T-helper 2 cell treated with Interferon-gamma antibody and Interleukin-4, amounts not matched to agents 5 μg/mL and 100 μg/mL, for 36 hours (primary cell): ENCODE measurements at regions not wholly inside any gene's neighbourhood (a gene's known extent, or its start where the extent isn't known, plus 50 kb on each side); places are given as distances from the start of the nearest gene placed in this dataset.

Experiments
- DNase-seq: peaks from one replicate; pipeline ENCODE4 v3.0.0; 2021; ENCODE audit warnings: low spot score
- H3K27ac Mint-ChIP-seq: one replicate; pipeline ENCODE4 v1.8.0; 2021; ENCODE audit warnings: mild to moderate bottlenecking, mixed read lengths
- H3K27me3 Mint-ChIP-seq: one replicate; pipeline ENCODE4 v1.8.0; 2021; ENCODE audit warnings: low read depth, mixed read lengths
- H3K36me3 Mint-ChIP-seq: one replicate; pipeline ENCODE4 v1.8.0; 2021; ENCODE audit warnings: low read depth, mixed read lengths
- H3K4me1 Mint-ChIP-seq: one replicate; pipeline ENCODE4 v1.8.0; 2021; ENCODE audit warnings: low read depth, mixed read lengths
- H3K4me3 Mint-ChIP-seq: one replicate; pipeline ENCODE4 v1.8.0; 2022; ENCODE audit warnings: mild to moderate bottlenecking, moderate library complexity, mixed read lengths
- H3K9me3 Mint-ChIP-seq: one replicate; pipeline ENCODE4 v1.8.0; 2021; ENCODE audit warnings: mixed read lengths

DNA sequence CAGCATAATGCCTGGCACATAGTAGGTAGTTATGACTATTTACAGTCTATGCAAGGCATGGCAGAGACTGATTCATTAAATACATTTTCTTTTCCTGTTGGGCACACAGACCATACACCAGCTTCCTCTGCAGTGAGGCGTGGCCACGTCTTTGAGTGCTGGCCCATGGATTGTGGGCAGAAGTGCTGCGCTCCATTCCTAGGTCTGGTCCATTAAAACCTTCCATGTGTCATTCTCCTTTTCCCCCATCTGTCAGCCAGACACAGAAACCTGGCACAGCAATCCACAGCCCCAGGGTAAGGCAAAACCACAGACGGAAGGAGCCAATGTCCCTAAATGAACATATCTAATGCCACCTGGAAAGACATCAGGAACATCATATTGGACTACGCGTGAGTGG is 141.9 kb downstream of the TTC32 start:
- Mint-ChIP-seq H3K27me3 (no peaks in the 10 kb centered on the region), H3K4me1 (no peaks in the 10 kb centered on the region), H3K27ac (no peak overlapping the region), H3K36me3 (no peaks in the 10 kb centered on the region), H3K4me3 (no peak overlapping the region), H3K9me3 (no peaks in the 10 kb centered on the region)
- DNase-seq, result no peak

DNA sequence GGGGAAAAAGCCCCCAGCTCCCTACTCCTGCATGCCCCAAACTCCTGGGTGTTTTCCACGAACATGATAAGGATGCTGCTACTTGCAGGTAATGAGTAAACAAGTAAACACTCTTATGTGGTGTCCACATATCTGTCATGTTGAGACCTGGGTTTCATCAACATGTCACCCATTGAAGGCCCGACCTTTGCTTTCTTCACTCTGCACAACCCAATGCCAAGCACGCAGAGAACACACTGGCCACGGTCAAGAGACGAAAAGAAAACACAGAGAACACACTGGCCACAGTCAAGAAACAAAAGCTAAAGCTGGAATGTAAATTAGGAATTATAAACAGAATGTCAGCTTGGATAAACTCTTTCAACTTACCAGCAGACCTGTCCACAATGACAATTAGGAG is 143.1 kb downstream of the TTC32 start:
- DNase-seq, result no peak
- Mint-ChIP-seq H3K4me3 (no peak overlapping the region), H3K9me3 (no peaks in the 10 kb centered on the region), H3K36me3 (no peaks in the 10 kb centered on the region), H3K4me1 (no peaks in the 10 kb centered on the region), H3K27ac (no peak overlapping the region), H3K27me3 (no peaks in the 10 kb centered on the region)

GRCh38 chr2:19757586-19757985 is 144.2 kb downstream of the TTC32 start:
- DNase-seq, result no peak
- Mint-ChIP-seq H3K27me3 (no peaks in the 10 kb centered on the region), H3K27ac (no peak overlapping the region), H3K36me3 (no peaks in the 10 kb centered on the region), H3K4me3 (no peak overlapping the region), H3K9me3 (no peaks in the 10 kb centered on the region), H3K4me1 (no peaks in the 10 kb centered on the region)

DNA sequence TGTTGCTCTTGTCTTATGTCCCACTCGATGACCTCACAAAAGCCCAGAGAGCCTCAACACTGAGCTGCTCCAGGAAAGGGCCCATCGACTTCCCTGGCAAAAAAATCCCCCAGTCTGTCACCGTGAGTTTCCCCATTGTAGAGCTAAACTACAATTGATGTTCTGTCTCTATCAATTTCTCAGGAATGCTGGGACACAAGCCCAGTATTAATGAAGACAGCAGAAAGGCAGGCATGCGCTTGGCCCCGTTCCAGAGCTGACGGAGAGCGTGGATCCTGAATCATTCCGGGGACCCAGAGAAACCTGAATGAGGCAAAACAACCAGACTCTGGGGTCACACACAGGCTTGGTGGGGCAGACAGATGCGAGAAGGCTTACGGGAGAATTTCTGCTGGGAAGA is 146.9 kb downstream of the TTC32 start:
- Mint-ChIP-seq H3K36me3 (no peaks in the 10 kb centered on the region), H3K9me3 (no peaks in the 10 kb centered on the region), H3K4me1 (no peaks in the 10 kb centered on the region), H3K27me3 (peaks cover 2% of the 10 kb centered on the region), H3K4me3 (no peak overlapping the region), H3K27ac (no peak overlapping the region)
- no peak for DNase-seq

- H3K4me1 Mint-ChIP-seq, result no peaks in the 10 kb centered on the region
- DNase-seq, result no peak
- H3K4me3 Mint-ChIP-seq, result no peak overlapping the region
Measured at GRCh38 chr2:19753818-19754217, 148.0 kb downstream of the TTC32 start.

GRCh38 chr2:19753314-19753713 is 148.5 kb downstream of the TTC32 start:
- H3K4me1 Mint-ChIP-seq, result no peaks in the 10 kb centered on the region
- H3K27ac Mint-ChIP-seq, result no peak overlapping the region
- H3K36me3 Mint-ChIP-seq, result no peaks in the 10 kb centered on the region
- H3K9me3 Mint-ChIP-seq, result no peaks in the 10 kb centered on the region
- peaks cover 2% of the 10 kb centered on the region for H3K27me3 Mint-ChIP-seq
- no peak overlapping the region for H3K4me3 Mint-ChIP-seq
- DNase-seq, result no peak

More at GRCh38 chr2:19753818-19754217, 148.0 kb downstream of the TTC32 start:
- peaks cover 2% of the 10 kb centered on the region for H3K27me3 Mint-ChIP-seq
- no peak overlapping the region for H3K27ac Mint-ChIP-seq
- no peaks in the 10 kb centered on the region for H3K9me3 Mint-ChIP-seq
- no peaks in the 10 kb centered on the region for H3K36me3 Mint-ChIP-seq

GRCh38 chr2:19752500-19752899 is 149.3 kb downstream of the TTC32 start:
- Mint-ChIP-seq H3K36me3 (no peaks in the 10 kb centered on the region), H3K4me1 (no peaks in the 10 kb centered on the region), H3K4me3 (no peak overlapping the region), H3K27me3 (peaks cover 2% of the 10 kb centered on the region), H3K27ac (no peak overlapping the region), H3K9me3 (no peaks in the 10 kb centered on the region)
- DNase-seq, result no peak

DNA sequence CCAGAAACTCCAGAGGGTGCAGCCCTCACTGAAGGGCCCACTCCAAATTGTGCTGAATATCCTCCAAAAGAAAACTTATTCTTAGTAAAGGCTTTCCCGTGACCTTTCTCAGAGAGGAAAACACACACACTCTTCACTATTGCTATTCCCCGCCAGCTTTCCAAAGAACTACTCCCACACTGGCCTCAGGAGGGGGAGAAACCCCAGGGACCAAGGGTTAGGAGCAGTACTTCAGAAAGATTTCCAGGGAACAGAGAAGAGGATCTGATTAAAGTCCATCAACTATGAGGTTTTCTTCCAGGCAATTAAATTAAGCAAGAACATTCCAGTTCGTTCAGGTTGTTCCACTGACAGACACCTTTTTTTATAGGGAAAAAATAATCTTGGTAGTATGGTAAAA is 150.2 kb downstream of the TTC32 start:
- no peak overlapping the region for H3K4me3 Mint-ChIP-seq
- peaks cover 2% of the 10 kb centered on the region for H3K27me3 Mint-ChIP-seq
- no peaks in the 10 kb centered on the region for H3K4me1 Mint-ChIP-seq
- no peaks in the 10 kb centered on the region for H3K36me3 Mint-ChIP-seq
- no peak overlapping the region for H3K27ac Mint-ChIP-seq
- no peaks in the 10 kb centered on the region for H3K9me3 Mint-ChIP-seq
- no peak for DNase-seq

DNA sequence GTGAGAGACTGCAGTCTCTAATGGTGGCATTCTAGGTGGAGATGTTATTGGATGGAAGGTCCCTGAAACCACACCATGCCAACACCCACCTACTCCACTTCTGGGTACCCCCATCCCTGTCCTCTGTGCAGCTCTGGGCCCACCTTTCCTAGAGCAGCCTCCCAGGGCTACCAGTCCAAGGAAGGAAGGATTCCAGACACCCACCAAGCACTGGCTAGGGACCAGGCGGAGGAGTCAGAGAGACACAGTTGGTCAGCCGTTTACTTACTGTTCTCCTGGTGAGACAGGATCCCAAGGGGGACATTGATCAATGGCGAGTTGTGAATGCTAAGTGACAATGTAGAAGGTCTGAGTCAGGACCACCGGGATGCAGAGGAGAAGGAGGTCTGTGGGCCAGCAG is 151.6 kb downstream of the TTC32 start:
- no peak for DNase-seq
- peaks cover 2% of the 10 kb centered on the region for H3K27me3 Mint-ChIP-seq

DNA sequence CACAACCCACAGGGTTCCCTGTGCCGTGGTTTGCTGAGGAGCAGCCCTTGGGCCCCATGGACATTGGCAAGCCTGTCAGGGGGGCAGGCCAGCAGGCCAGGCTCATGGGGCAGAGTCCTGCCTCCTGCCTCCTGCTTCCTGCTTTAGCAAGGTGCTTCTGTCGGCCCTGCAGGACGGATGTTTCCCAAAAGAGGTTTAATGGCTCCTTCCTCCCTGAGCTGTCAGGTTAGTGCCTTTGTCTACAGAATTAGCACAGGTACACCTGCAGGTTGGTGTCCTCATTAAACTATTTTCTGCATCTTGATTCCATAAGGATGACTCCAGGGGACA is 152.3 kb downstream of the TTC32 start:
- DNase-seq, result no peak
- no peaks in the 10 kb centered on the region for H3K36me3 Mint-ChIP-seq
- H3K27ac Mint-ChIP-seq, result no peak overlapping the region
- peaks cover 2% of the 10 kb centered on the region for H3K27me3 Mint-ChIP-seq
- no peaks in the 10 kb centered on the region for H3K9me3 Mint-ChIP-seq
- no peaks in the 10 kb centered on the region for H3K4me1 Mint-ChIP-seq
- no peak overlapping the region for H3K4me3 Mint-ChIP-seq

More for the DNA sequence above, 151.6 kb downstream of the TTC32 start:
- Mint-ChIP-seq H3K9me3 (no peaks in the 10 kb centered on the region), H3K36me3 (no peaks in the 10 kb centered on the region), H3K27ac (no peak overlapping the region), H3K4me3 (no peak overlapping the region), H3K4me1 (no peaks in the 10 kb centered on the region)

DNA sequence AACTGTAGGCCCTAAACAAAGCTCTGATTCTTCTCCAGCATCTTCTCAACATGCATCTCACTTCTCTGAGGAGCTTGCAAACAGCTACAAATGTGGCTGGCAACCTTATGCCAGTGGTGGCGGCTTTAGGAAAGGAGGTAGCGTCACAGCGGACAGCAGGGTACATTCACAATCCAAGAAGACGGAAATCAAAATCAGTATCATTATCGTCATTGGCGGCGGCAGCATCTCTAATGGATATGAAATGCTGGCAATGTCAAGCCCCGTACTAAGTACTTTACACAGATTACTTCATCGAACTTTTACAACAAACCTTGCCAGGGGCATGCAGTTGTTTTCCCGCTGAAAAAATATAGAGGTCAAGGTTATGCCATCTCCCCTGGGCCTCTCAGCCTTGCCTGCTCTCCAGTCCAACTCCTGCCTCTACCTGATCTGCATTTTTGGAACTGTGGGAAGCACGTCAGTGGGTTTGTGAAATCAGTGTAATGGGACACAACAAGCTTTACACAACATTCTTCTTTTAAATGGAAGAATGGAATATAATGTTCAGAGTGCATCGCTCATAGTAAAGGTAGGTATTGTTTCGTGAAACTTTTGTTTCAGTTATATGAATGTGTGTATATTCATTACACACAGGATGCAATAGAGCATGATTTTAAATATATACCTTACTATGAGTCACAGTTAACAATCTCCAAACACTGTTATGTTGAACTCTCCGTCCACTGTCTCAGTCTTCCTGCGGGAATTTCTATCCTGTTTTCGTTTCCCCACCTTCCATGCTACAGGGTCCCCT is 152.9 kb downstream of the TTC32 start:
- H3K36me3 Mint-ChIP-seq, result no peaks in the 10 kb centered on the region
- H3K4me1 Mint-ChIP-seq, result no peaks in the 10 kb centered on the region
- H3K27me3 Mint-ChIP-seq, result peaks cover 2% of the 10 kb centered on the region
- no peaks in the 10 kb centered on the region for H3K9me3 Mint-ChIP-seq
- no peak overlapping the region for H3K4me3 Mint-ChIP-seq
- H3K27ac Mint-ChIP-seq, result no peak overlapping the region
- no peak for DNase-seq

DNA sequence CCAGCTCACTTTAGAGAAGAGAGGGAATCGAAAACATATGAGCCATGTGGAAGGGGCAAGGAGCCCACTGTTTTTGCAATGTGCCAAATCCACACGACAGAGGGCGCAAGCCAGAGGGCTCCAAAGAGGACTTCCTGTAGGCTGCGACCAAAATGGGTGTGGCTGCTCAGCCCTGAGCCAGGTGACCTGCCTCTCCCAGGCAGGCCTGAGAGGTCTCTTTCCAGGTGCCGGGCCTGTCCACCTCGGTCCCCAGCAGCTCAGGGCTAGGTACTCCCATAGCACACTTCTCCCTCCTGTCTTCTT is 153.8 kb downstream of the TTC32 start:
- H3K4me3 Mint-ChIP-seq, result no peak overlapping the region
- no peaks in the 10 kb centered on the region for H3K9me3 Mint-ChIP-seq
- no peaks in the 10 kb centered on the region for H3K4me1 Mint-ChIP-seq
- H3K36me3 Mint-ChIP-seq, result no peaks in the 10 kb centered on the region
- H3K27ac Mint-ChIP-seq, result no peak overlapping the region
- H3K27me3 Mint-ChIP-seq, result peaks cover 2% of the 10 kb centered on the region
- no peak for DNase-seq

DNA sequence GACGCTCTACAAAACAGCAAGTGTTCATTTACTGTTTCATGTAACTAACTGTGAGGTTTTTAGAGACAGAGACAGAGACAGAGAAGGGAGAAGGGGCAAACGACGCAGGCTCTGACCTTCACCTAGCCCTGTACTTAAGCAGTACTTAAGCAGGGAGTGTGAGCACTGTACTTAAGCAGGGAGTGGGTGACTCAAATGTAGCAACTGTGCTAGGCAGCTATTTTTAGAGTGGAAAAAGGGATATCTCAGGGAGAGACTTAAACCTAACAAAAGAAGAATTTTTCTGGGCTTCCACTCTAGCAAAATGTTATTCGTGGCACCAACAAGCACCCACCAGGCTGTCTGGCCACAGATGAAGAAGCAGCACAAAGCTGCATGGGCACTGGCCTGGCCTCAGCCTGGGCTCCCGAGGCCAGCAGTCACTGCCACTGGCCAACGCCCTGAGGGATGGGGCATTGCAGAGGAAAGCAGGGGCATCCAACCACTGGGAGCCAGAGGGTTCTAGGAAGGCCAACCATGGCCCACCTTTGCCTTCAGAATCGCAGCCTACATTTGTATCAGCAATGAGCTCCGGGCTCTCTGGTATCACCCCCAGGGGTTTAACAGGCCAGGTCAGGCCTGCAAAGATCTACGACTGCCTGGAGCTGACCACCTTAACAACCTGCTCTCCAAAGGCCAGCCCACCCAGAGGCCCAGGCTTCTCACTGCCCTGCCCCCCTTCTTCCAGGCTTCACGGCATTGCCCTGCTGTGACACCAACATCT is 154.3 kb downstream of the TTC32 start:
- Mint-ChIP-seq H3K27ac (no peak overlapping the region), H3K36me3 (no peaks in the 10 kb centered on the region), H3K4me1 (no peaks in the 10 kb centered on the region), H3K27me3 (peaks cover 2% of the 10 kb centered on the region), H3K4me3 (no peak overlapping the region), H3K9me3 (no peaks in the 10 kb centered on the region)
- no peak for DNase-seq

DNA sequence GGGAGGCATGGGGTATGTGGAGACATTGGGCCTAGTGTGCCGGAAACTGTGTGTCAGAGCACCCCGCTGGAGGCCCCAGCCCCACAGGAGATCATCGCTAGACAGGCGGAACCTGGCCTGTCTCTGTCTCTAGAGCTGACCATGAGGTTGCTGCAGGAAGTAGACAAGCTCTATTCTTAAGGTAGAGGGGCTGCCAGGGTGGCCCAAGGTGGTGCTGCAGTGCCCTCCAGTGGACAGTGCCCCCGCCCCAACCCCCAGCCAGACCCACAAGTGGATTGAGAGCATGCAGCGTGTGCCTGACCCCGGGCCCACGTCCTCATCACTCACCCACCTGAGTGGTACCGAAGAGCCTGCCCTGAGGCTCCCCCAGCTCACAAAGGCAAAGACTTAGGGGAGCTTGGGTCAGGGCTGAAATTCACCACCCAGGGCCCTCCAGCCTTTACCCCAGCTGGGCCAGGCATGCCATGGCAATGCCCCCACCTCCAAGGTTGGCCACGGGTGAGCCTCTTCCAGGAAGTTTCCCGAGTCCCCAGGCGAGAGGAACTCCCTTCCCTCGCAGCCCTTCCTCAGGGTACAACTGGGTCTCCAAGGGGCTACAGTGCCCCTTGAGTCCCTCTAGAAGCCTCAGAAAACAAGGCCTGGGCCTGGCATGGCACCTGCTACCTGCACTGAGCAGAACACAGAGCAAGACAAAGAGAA is 155.0 kb downstream of the TTC32 start:
- no peaks in the 10 kb centered on the region for H3K9me3 Mint-ChIP-seq
- H3K4me1 Mint-ChIP-seq, result no peaks in the 10 kb centered on the region
- H3K36me3 Mint-ChIP-seq, result no peaks in the 10 kb centered on the region
- no peak overlapping the region for H3K4me3 Mint-ChIP-seq
- H3K27ac Mint-ChIP-seq, result no peak overlapping the region
- H3K27me3 Mint-ChIP-seq, result peaks cover 2% of the 10 kb centered on the region
- DNase-seq, result no peak
